ENCODE measurements at regions not wholly inside any gene's neighbourhood (a gene's known extent, or its start where the extent isn't known, plus 50 kb on each side); places are given as distances from the start of the nearest gene placed in this dataset.

DNA sequence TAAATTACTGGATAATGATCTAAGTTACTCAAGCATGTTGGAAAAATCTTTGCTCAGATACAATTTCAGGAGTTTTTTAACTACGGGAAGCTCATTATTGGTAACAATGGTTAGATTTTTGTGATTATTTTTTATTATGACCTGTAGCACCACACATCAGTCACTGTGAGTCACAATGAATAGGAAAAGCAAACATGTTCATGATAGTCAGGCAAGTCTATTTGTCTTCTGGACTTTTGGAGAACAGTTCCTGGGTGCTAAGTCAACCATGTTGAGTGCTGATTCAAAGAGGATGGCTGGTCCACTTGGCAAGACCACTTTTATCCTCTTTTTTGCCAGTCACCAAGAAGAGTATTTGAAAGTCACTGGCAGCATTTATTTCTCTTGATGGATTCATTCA is 403.2 kb downstream of the KIF4B start:
- no peak for DNase-seq (ENCODE audit: low read depth)

DNA sequence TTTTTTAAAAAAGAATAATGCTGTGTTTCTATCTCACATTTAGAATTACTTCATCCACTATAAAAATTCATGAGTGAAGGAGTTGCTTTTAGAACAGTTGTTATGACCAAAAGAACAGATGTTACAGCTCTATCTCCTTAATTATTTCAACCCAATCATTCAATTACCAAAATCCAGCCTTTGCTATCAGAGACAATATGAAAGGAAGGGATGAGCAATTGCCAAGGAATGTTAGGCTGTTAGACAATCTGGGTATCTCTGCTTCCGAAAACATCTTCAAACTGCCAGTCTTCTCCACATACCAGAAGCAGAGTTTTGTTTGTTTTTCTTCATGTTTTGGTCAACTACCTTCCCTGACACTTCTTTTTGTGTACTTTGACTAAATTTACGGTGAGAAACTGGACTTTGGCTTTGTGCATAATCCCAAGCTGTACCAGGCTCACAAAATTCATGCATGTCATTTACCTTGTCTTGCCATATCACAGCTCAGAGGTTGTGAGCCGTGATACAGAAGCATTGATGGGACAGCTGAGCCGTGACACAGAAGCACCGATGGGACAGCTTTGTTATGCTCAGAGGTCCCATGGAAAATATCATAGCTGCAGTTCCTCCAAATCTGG is 405.5 kb downstream of the KIF4B start:
- DNase-seq (ENCODE audit: low read depth) = no peak

DNA sequence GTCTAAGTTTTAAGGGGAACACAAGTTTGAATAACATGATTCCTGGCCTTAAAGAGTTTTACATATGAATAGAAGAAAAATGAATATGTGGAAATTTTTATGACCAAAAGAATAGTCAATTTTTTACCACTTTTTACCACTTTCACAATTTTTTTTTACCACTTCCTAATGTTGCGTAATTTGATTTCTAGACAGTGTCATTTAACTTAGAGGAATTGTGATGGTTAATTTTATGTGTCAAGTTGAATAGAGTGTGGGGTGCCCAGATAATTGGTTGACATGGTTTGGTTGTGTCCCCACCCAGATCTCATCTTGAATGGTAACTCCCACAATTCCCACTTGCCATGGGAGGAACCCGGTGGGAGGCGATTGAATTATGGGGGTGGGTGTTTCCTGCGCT is 416.6 kb downstream of the KIF4B start:
- no peak for DNase-seq (ENCODE audit: low read depth)

DNA sequence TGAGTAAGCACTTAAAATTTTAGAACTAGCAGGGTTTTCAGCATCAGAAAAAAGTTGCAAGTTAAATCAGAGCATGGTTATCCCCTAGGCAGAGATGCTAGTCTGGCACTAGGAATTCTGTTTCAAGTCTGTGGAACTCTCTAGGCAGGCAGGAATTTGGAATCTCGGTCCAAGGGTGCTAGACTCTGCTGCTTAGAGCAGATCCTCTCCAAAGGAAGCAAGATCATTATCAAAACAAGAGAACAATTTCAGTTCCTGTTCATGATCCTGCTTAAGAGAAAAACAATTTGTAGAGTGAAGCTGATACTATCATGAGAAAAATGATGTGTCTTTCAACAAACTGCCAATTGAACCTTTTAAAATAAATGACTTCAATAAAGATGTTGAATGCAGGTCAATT is 420.7 kb downstream of the KIF4B start:
- DNase-seq (ENCODE audit: low read depth) = no peak

DNA sequence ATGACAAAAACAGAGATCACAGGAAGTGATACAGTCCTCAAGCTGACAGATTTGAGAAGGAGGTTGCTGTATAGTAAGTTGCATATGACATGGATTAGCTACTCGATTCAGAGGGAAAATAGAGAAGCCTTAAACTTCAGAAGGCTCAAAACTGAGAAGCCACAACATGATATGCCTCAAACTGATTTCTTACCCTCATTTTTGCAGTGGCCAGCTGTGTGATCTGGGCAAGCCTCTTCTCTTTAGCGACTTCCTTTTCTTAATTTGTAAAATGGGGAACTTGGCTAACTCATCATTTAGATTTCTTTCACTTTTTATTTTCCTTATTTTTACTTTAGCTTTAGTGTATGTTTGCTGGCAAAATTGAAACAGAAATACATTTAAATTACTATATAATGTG is 421.1 kb downstream of the KIF4B start:
- no peak for DNase-seq (ENCODE audit: low read depth)

DNA sequence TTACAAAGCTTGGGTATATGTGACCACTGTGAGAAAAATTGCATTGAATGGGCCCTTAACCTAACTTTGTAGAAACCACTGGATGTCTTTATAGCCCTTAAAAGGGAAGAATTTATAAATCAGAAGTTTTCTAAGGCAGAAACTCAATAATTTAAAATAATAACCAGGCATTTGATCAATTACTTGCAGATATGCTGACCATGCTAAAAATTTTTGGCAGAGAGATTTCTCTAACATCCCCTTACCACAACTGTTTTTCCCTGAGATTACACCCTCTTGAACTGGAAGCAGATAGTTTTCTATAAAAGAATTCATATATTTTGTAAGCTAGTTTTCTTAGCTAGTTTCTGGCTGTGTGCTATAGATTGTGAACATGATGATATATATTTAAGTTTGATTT is 428.3 kb downstream of the KIF4B start:
- no peak for DNase-seq (ENCODE audit: low read depth)

DNA sequence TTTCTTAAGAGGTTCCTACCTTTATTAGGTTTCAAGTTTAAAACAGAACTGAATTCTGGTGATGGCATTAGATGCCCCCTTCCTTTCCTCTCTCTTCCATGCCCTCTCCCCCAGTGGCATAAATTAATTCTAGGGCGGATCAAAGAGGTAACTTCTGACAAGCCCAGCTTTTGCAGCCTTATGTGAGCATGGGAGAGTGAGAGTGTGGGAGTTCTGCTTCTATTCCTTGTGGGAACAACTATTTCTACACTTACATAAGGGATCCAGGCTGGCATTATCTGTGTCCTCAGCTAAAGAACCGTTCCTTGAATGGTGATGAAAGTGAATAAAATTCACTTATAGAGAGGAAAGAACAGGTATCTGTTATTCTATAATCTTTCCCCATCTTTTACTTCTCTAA is 437.6 kb downstream of the KIF4B start:
- DNase-seq (ENCODE audit: low read depth) = no peak

DNA sequence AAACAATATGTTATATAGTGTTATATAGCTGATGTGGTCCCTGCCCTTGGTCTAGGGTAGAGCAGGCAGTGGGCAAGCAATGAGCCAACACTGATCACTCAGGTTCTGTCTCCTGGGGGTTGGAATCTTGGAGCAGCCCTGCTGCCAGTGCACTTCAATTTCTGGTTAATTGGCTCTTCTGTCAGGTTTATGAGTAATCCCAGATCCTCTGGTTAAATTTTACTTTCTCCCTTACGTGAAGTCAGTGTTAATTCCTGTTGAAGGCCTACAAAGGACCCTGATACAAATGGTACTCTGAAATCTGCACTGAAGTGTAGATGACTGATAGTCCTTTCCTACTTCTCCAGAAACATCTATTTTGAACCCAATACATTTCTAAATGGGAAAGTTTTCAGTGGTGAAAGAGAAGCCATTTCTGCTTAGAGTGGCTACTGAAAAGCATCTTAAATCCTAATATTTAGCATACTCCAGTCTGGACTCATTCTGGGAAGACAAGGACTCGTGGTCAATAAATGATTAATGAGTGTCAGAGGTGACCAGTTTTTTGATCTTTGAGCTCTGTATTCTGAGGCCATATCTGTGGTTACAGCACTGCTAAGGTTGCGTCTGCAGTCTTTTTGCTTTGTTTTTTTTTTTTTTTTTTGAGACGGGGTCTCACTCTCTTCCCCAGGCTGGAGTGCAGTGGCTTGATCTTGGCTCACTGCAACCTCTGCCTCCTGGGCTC is 442.4 kb downstream of the KIF4B start:
- DNase-seq (ENCODE audit: low read depth) = no peak

DNA sequence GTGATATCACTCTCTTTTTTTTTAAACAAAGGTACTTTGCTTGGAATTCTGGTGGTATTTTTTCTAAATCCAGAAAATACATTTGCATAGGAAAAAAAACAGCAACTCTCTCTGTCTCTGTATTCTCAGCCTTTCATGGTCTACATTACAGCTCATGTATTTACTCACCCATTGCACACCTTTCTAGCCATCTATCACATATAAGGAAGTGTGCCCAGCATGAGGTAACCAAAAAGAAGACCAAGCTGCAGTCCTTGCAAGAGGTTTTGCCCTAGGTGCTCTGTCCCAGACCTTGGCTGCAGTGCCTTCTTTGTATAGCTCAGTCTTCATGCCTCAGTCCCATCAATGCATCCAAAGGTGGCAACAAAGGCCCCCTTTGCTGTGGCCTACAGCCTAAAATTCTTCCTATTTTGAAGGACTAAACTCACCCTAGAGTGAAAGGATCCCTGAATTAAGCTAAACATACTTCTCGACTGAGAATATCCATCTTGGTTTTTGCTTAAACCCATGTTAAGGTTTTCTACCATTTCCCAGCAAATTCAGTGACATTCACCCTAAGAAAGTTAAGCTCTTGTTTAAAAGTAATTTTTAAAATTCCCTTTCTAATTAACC is 446.4 kb downstream of the KIF4B start:
- DNase-seq (ENCODE audit: low read depth) = no peak

DNA sequence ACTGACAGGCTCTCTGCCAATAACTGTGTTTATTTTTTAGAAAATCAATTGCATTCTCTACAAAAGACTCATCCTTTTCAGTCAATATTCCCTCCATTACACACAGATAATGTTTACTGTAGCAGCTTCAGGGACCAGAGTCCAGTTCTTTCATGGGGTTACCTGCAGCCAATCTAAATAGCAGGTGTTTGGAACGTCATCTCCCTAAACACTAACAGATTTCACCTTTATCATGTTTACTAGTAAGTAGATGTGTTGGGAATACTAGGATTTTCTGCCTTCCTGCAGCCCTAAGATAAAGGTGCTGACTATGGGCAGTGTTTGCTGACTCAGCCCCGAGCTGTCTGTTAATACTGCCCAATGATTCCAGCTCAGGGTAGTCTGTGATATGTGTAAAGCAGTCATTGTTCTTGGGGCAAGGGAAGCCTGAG is 447.0 kb downstream of the KIF4B start:
- DNase-seq (ENCODE audit: low read depth) = no peak

DNA sequence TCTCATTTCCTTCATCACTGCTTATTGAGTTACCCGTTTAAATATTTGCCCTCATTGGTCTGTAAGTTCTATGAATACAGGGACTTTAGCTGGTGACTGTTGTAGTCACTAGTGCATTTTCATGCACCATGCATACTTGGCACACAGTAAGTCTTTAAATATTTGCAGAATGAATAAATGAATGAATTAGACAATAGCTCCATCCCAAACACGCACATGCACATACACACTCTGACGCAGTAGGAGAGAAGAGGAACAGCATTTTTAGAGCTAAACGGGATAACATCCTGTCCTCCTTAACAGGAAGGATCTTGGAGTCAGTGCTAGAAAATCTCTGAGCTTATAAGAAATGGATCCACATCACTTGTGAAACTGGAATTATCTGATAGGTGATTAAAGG is 447.7 kb downstream of the KIF4B start:
- no peak for DNase-seq (ENCODE audit: low read depth)

DNA sequence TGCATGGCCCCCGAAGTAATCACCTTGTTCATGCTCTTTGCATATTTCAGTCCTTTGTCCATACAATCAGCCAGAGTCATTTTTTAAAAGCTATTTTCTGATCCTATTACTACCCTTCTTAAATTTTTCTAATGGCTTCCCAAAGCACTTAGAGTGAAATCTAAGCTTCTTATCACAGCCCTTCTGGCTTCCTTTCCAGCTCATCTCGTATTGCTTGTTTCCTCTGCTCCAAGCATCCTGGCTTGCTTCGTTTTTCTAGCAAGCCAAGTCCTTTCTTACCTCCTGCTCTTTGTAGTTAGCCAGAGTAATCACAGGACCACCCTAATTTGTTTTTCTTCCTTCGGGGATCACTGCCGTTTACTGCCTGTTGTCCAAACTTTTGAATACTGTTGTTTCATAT is 453.3 kb downstream of the KIF4B start:
- no peak for DNase-seq (ENCODE audit: low read depth)

DNA sequence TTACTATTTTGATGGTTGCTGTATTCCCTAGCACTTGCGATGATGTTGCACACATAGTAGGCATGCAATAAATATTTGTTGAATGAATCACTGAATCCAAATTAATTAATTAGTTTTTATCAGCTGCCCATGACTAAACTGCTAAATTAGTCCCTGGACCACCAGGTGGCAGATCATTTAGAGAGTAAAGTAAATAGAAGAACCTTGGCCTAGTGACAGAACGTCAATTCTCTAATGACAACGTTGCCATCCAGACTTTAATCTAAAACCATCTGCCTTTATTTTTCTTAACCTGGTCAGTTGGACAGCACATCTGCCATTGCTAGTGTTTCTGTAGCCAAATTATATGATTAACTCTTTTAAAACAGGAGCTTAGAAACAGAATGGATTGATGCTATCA is 457.5 kb downstream of the KIF4B start:
- no peak for DNase-seq (ENCODE audit: low read depth)

DNA sequence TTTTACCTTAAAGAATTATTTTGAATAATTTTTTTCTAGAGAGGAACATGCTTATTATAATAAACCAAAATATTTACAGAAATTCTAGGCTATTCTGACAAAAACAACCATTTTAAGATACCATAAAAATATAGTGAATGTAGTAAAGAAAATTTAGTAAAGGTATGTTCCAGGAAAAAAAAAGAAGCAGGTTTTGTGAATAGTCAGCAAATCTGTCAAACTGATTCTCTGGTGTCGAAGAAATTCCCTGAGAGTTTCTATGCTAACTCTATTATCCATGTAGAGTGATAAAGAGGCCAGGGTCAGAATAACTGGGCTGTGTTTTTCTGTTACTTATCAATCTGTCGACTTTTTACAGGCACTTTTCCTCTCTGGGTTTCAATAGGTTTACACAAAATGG is 459.2 kb downstream of the KIF4B start:
- no peak for DNase-seq (ENCODE audit: low read depth)

DNA sequence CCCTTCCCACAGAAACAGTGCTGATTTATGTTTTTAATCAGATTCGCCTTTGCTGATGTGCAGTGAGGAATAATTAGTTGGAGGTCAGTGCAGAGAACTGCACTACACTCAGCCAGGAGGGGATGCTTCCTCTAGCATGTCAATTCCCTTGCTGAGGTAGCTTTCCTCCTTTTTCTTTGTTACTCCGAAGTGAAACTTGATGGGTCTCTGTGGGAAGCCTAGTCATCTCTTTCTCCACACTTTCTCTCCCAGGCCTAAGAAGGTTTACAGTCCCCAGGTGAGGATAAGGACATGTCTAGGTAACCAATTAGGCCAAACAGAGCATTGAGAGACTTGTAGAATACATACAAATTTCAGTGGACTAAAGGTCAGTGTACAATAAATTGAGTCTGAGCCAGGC is 461.8 kb downstream of the KIF4B start:
- DNase-seq (ENCODE audit: low read depth) = no peak

DNA sequence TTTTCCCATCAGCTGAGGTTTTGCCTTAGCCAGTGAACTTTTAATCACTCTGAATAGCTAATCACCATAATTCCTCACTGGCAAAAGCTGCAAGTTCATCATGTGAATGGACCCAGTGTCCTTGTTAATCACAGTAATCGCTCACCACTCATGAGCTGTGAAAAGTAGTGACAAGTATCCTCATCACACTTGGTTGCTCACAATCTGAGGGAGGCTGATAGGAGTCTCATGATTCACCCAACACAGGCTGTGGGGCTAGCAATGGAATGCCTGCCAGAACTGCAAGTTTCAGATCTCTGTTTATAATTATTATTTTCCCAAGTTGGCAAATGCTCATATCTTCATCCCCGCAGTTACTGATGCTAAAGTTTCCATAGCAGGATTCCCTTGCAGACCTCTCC is 467.2 kb downstream of the KIF4B start:
- no peak for DNase-seq (ENCODE audit: low read depth)

DNA sequence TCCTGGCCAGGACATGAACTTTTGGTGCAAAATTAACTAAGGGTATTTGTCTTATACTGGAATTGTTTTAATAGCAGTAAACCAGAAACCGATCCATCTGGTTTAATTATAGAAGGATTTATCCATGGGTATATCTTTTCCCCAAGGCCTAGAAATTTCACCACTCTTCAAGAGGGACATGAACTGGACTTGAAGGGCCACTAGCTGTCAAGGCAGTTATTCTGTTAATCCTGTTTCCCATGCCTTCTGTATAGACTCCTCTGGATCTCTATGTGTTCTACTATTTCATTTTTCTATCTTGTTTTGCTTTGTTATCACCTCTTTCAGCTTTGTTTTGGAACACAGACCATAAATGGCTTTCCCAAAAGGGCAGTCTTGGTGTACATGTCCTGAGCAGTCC is 467.6 kb downstream of the KIF4B start:
- DNase-seq (ENCODE audit: low read depth) = no peak

DNA sequence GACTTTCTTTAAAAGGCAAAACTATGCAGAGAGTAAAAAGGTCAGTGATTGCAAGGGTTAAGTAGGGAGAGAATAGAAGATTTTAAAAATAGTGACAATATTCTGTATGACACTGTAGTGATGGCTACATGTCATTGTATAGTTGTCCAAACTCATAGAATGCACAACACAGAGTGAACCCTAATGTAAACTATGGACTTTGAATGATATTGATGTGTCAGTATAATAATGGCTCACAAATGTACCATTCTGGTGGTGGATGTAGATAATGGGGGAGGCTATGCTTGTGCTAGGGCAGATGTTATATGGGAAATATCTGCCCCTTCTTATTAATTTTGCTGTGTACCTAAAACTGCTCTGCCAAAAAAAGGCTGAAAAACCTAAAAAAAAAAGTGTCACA is 468.9 kb downstream of the KIF4B start:
- no peak for DNase-seq (ENCODE audit: low read depth)

DNA sequence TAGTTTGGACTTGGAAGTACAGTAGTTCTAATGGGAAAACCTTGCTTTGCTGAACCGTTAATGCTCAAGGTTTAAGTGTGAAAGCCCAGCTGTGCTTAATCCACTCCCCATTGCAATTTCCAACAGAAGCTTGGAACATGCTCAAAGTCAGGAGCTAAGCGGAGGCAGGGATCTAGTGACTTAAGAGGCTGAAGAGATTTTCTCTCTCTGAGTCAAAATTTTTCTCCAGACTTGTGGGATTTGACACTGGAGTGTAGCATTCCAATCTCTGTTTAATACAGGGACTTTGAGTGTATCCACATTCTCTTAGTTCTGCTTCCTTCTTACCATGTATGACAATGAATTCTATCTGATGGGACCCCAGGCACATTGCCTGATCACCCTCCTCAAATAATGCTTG is 471.8 kb downstream of the KIF4B start:
- DNase-seq (ENCODE audit: low read depth) = no peak

DNA sequence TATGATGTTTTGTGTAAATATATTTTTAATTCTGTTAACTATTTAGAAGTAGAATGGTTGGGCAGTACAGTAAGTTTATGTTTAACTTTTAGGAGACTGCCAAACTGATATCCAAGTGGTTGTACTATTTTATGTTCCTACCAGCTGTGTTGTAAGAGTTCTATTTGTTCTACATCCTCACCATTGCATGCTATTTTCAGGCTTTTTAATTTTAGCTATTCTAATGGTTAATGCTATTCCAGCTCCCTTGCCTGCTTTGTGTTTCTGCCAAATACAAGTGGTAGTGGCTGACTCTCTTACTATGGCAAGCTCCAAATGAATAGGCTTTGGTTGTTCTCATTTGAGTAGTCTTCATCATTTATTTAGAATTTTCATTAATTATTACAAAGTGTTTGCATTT is 476.4 kb downstream of the KIF4B start:
- no peak for DNase-seq (ENCODE audit: low read depth)

DNA sequence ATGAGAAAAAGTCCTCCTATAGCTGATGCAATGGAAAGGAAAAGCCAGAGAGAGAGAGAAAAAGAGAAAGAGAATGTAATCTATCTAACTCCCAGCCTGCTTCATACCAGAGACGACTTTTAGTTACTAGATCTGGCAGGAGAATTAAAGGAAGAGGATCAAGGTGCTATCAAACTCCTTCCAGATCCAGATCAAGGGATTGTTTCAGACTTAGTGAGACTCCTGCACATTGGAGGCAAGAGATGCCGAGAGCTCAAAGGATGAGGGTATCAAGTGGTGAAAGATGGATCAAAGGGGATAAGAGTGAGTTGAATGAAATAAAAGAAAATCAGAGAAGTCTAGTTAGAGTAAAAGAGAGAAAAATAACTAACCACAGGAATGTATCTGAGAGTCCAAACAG is 478.6 kb downstream of the KIF4B start:
- DNase-seq (ENCODE audit: low read depth) = no peak

DNA sequence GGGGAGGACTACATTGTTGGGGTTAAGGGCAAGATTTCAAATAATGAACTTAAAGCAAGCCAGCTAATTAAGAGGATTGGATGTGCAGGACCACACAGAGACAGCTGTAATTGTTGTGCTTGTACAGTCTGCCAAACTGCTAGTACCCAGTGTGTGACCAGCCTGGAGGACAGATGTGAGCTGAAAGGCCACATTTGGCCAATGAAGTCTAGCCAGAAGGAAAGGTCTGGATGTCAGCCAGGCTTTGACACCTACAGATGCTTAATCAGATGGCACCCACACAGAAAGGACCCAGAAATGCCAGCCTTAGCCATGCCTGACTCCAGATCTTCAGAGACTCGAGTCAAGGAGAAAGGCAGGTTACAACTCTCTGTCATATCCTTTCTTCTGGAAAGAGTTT is 491.1 kb downstream of the KIF4B start:
- DNase-seq (ENCODE audit: low read depth) = no peak

DNA sequence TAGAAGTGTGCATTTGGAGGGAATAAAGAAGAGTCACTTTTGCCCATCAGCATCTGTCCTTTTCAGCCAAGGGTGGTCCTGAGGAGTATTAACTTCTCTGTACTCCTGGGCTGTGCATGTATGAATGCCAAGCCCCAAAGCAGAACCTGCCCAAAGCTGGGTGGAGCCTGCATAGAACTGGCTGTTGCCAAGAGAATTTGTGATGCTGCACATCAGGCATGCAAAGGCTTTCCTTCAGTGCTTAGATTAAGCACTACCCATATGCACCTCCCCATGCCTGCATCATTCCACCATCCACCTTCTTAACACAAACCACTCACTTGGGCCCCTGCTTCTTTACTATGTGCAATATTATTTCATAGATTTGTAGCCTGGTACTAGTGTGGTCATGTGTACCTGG is 493.8 kb downstream of the KIF4B start:
- DNase-seq (ENCODE audit: low read depth) = no peak

DNA sequence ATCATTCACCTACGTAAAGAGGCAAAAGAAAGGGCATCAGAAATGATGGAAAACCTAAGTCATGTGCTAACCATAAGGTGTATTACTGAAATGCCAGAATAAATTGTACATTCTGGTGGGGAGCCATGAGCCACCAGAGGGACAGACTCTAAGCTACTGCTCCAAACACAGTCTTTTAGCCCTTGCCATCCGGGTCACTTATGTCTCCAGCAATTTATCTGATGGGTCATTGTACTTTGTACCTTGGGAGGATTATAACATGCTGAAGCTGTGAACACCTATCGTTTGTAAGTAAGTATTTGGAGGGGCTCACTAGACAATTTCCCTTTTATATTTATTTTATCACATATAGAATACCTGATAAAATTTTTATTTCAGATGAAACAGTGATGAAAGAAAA is 495.1 kb downstream of the KIF4B start:
- DNase-seq (ENCODE audit: low read depth) = no peak
